ENCODE measurements at regions not wholly inside any gene's neighbourhood (a gene's known extent, or its start where the extent isn't known, plus 50 kb on each side); places are given as distances from the start of the nearest gene placed in this dataset.

- intact Hi-C loops (cut with micrococcal nuclease), result no loop called here
- WGBS (ENCODE audit: insufficient coverage), result 83% methylated on average over 2 of the region's 6 CpGs
- Histone ChIP-seq H4K20me1 (ENCODE audit: insufficient read depth, low read length) (no peaks in the 10 kb centered on the region), H3K27ac (ENCODE audit: low read depth in 1 of 2, low read length in 2 of 2) (no peak overlapping the region), H2AFZ (ENCODE audit: insufficient read depth, low read depth, low read length, poor library complexity, severe bottlenecking) (no peak overlapping the region), H3K4me1 (ENCODE audit: control insufficient read depth in 1 of 2, insufficient read depth in 2 of 2, low read length in 2 of 2) (no peaks in the 10 kb centered on the region), H3K4me2 (replicated peaks; ENCODE audit: extremely low read depth, low read length, poor library complexity, severe bottlenecking) (no peak overlapping the region), H3K27me3 (ENCODE audit: control insufficient read depth in 2 of 2, insufficient read depth in 2 of 2, low read length in 2 of 2) (no peaks in the 10 kb centered on the region), H3K9ac (ENCODE audit: insufficient read depth, low read length, poor library complexity, severe bottlenecking) (no peak overlapping the region), H3K36me3 (replicated peaks in 1 of 2; ENCODE audit: control insufficient read depth in 1 of 2, insufficient read depth in 2 of 2, low read length in 2 of 2) (no peaks in the 10 kb centered on the region), H3K4me3 (replicated peaks in 1 of 3; ENCODE audit: low read depth in 2 of 3, low read length in 3 of 3) (no peak overlapping the region), H3K79me2 (ENCODE audit: insufficient read depth, low read length) (no peaks in the 10 kb centered on the region), H3K9me3 (replicated peaks in 1 of 2; ENCODE audit: control insufficient read depth in 1 of 2, insufficient read depth in 1 of 2, low read length in 2 of 2) (no peaks in the 10 kb centered on the region)
- no peaks in the 10 kb centered on the region for H3K36me3 Mint-ChIP-seq
- H3K27me3 Mint-ChIP-seq (ENCODE audit: low read depth in 3 of 3), result peaks cover 0 to 5% (median 2%) of the 10 kb centered on the region in 3 donors
- no peak for TF ChIP-seq CTCF (IDR thresholded peaks at IDR 0.05)
- no peak overlapping the region for H3K27ac Mint-ChIP-seq
- no peak for DNase-seq
- H3K4me1 Mint-ChIP-seq, result peaks cover 3% of the 10 kb centered on the region
- peaks cover 0 to 2% (median 0%) of the 10 kb centered on the region in 7 donors for H3K9me3 Mint-ChIP-seq
- no peak overlapping the region for H3K4me3 Mint-ChIP-seq
These were observed 85.7 kb downstream of the CCDC71L start for GRCh38 chr7:106575138-106575823.

GRCh38 chr7:106573738-106574137 is 87.2 kb downstream of the CCDC71L start:
- intact Hi-C loops (cut with micrococcal nuclease), result no loop called here
- Mint-ChIP-seq H3K27me3 (ENCODE audit: low read depth in 3 of 3) (peaks cover 0 to 2% (median 2%) of the 10 kb centered on the region in 3 donors), H3K27ac (no peak overlapping the region), H3K4me1 (peaks cover 13% of the 10 kb centered on the region), H3K9me3 (peaks cover 0 to 2% (median 0%) of the 10 kb centered on the region in 7 donors), H3K36me3 (no peaks in the 10 kb centered on the region), H3K4me3 (no peak overlapping the region)
- DNase-seq, result no peak
- H3K4me2 ChIP-seq (replicated peaks; ENCODE audit: extremely low read depth, low read length, poor library complexity, severe bottlenecking), result no peak overlapping the region
- H3K4me1 ChIP-seq (ENCODE audit: control insufficient read depth in 1 of 2, insufficient read depth in 2 of 2, low read length in 2 of 2), result peaks cover 11% of the 10 kb centered on the region in 2 donors
- H2AFZ ChIP-seq (ENCODE audit: insufficient read depth, low read depth, low read length, poor library complexity, severe bottlenecking), result no peak overlapping the region
- no peak overlapping the region for H3K4me3 ChIP-seq (replicated peaks in 1 of 3; ENCODE audit: low read depth in 2 of 3, low read length in 3 of 3)
- no peaks in the 10 kb centered on the region for H3K27me3 ChIP-seq (ENCODE audit: control insufficient read depth in 2 of 2, insufficient read depth in 2 of 2, low read length in 2 of 2)
- H3K27ac ChIP-seq (ENCODE audit: low read depth in 1 of 2, low read length in 2 of 2), result no peak overlapping the region
- H3K9me3 ChIP-seq (replicated peaks in 1 of 2; ENCODE audit: control insufficient read depth in 1 of 2, insufficient read depth in 1 of 2, low read length in 2 of 2), result no peaks in the 10 kb centered on the region
- H3K79me2 ChIP-seq (ENCODE audit: insufficient read depth, low read length), result no peaks in the 10 kb centered on the region
- no peak overlapping the region for H3K9ac ChIP-seq (ENCODE audit: insufficient read depth, low read length, poor library complexity, severe bottlenecking)
- H3K36me3 ChIP-seq (replicated peaks in 1 of 2; ENCODE audit: control insufficient read depth in 1 of 2, insufficient read depth in 2 of 2, low read length in 2 of 2), result no peaks in the 10 kb centered on the region
- no peaks in the 10 kb centered on the region for H4K20me1 ChIP-seq (ENCODE audit: insufficient read depth, low read length)
- no peak for TF ChIP-seq CTCF (IDR thresholded peaks at IDR 0.05)
- 75% methylated on average over 2 of the region's 3 CpGs for WGBS (ENCODE audit: insufficient coverage)
